Endothelial cell of umbilical vein (primary cell): ENCODE measurements at regions not wholly inside any gene's neighbourhood (a gene's known extent, or its start where the extent isn't known, plus 50 kb on each side); places are given as distances from the start of the nearest gene placed in this dataset.

Source experiments
- BruUV-seq: library from RNA; stranded (reverse); fragments of 400-500 nt; replicated peaks from 2 replicates; lab custom pipeline; 2021; lab: Mats Ljungman, UMichigan
- CTCF ChIA-PET: fragments of 300-600, 350-600 bp; sonication (Branson Sonifier 250); formaldehyde crosslinking; loops from one replicate; lab custom pipeline; 2021; ENCODE audit warnings: antibody characterized with exemption, inconsistent platforms; lab: Charles Lee
- POLR2A ChIA-PET: fragments of 300-600, 350-600 bp; sonication (Branson Sonifier 250); formaldehyde crosslinking; loops from one replicate; lab custom pipeline; 2021; ENCODE audit warnings: antibody characterized with exemption, inconsistent platforms; lab: Charles Lee
- DNase-seq: peaks from one replicate; pipeline ENCODE4 v3.0.0-alpha.2; 2011; ENCODE audit warnings: low read depth, low spot score
- FAIRE-seq: peaks from 2 replicates; lab custom pipeline; 2011; peaks lifted over from hg19 to GRCh38; lab: Jason Lieb, UNC
- H2AFZ ChIP-seq: 2 replicates; pipeline ENCODE4 v1.6.0; 2012; ENCODE audit warnings: low read depth, low read length, control low read depth, inconsistent platforms
- H3K27ac ChIP-seq: 2 replicates; pipeline ENCODE4 v1.5.1; 2011; ENCODE audit warnings: low read depth, mild to moderate bottlenecking, control low read depth, low read length, moderate library complexity; ENCODE audit not compliant: insufficient read depth
- H3K27me3 ChIP-seq, 2 experiments: 2 replicates each; pipeline versions ENCODE4 v1.6.0 to v1.6.1; 2011; ENCODE audit warnings: low read length in 2 of 2, mixed read lengths in 1 of 2; ENCODE audit not compliant: control insufficient read depth in 2 of 2, insufficient read depth in 2 of 2
- H3K36me3 ChIP-seq, 2 experiments: 2 replicates in 1 of 2; 3 replicates in 1 of 2; pipeline ENCODE4 v1.5.1; 2011; ENCODE audit warnings: low read length in 2 of 2, mild to moderate bottlenecking in 1 of 2, moderate library complexity in 1 of 2; ENCODE audit not compliant: control insufficient read depth in 2 of 2, insufficient read depth in 2 of 2; ENCODE audit errors: extremely low read depth in 1 of 2
- H3K4me1 ChIP-seq: 3 replicates; pipeline ENCODE4 v1.5.1; 2011; ENCODE audit warnings: mild to moderate bottlenecking, low read length; ENCODE audit not compliant: control insufficient read depth, insufficient read depth; ENCODE audit errors: extremely low read depth
- H3K4me2 ChIP-seq: 2 replicates; pipeline ENCODE4 v1.6.1; 2011; ENCODE audit warnings: low read length, control low read depth, mixed read lengths; ENCODE audit not compliant: insufficient read depth
- H3K4me3 ChIP-seq, 3 experiments: fragments of 200-600 bp in 1 of 3; sonication (generic), shearing (Covaris generic) in 1 of 3; replicated peaks in 1 of 3; 2 replicates each; pipeline ENCODE4 v1.5.1; 2011 to 2016; ENCODE audit warnings: control low read depth in 3 of 3, low read length in 3 of 3, mild to moderate bottlenecking in 2 of 3, inconsistent platforms in 1 of 3, low read depth in 1 of 3, moderate library complexity in 1 of 3; ENCODE audit not compliant: insufficient read depth in 1 of 3
- H3K79me2 ChIP-seq: 2 replicates; pipeline ENCODE4 v1.6.0; 2012; ENCODE audit warnings: low read length, inconsistent platforms; ENCODE audit not compliant: control insufficient read depth, insufficient read depth
- H3K9ac ChIP-seq: replicated peaks from 2 replicates; pipeline ENCODE3; 2011; ENCODE audit warnings: low read length, control low read depth; ENCODE audit not compliant: insufficient read depth; ENCODE audit errors: extremely low read depth
- H3K9me1 ChIP-seq: replicated peaks from 3 replicates; pipeline ENCODE4 v1.6.0; 2011; ENCODE audit warnings: mild to moderate bottlenecking, low read length; ENCODE audit not compliant: control insufficient read depth, insufficient read depth; ENCODE audit errors: extremely low read depth
- H3K9me3 ChIP-seq: replicated peaks from 2 replicates; pipeline ENCODE4 v1.5.1; 2012; ENCODE audit warnings: low read length, inconsistent platforms; ENCODE audit not compliant: control insufficient read depth, insufficient read depth
- H4K20me1 ChIP-seq: replicated peaks from 2 replicates; pipeline ENCODE3; 2011; ENCODE audit warnings: mild to moderate bottlenecking, low read length; ENCODE audit not compliant: control insufficient read depth, insufficient read depth; ENCODE audit errors: extremely low read depth
- CTCF ChIP-seq, 2 donors: IDR thresholded peaks; 1 replicate in 1 of 2; 2 replicates in 1 of 2; pipeline ENCODE4 v1.5.1; 2011; ENCODE audit warnings: low read length in 2 of 2, mild to moderate bottlenecking in 2 of 2, moderate library complexity in 2 of 2, control low read depth in 1 of 2, inconsistent platforms in 1 of 2, low read depth in 1 of 2; ENCODE audit not compliant: insufficient read depth in 1 of 2; ENCODE audit errors: extremely low read depth in 1 of 2
- EZH2 ChIP-seq: IDR thresholded peaks from 2 replicates; pipeline ENCODE4 v1.6.1; 2012; ENCODE audit warnings: borderline replicate concordance, low read depth, mild to moderate bottlenecking, moderate library complexity, low read length, inconsistent platforms; ENCODE audit not compliant: severe bottlenecking
- FOS ChIP-seq: IDR thresholded peaks from 2 replicates; pipeline ENCODE4 v1.6.1; 2011; ENCODE audit warnings: mild to moderate bottlenecking, low read length, moderate library complexity, borderline replicate concordance; ENCODE audit not compliant: insufficient read depth
- GATA2 ChIP-seq: IDR thresholded peaks from 2 replicates; pipeline ENCODE4 v1.7.0; 2011; ENCODE audit warnings: low read depth, mild to moderate bottlenecking, moderate library complexity, mixed read lengths, low read length; ENCODE audit not compliant: insufficient read length, insufficient read depth
- JUN ChIP-seq: IDR thresholded peaks from 2 replicates; pipeline ENCODE4 v1.6.1; 2011; ENCODE audit warnings: borderline replicate concordance, low read depth; ENCODE audit not compliant: insufficient read length, insufficient read depth
- MAX ChIP-seq: IDR thresholded peaks from 2 replicates; pipeline ENCODE4 v1.6.1; 2011; ENCODE audit not compliant: insufficient read depth, insufficient read length
- MYC ChIP-seq: IDR thresholded peaks from one replicate; pipeline ENCODE4 v1.6.1; 2011; ENCODE audit warnings: mild to moderate bottlenecking, low read depth, low read length
- POLR2A ChIP-seq: IDR thresholded peaks from 2 replicates; pipeline ENCODE4 v1.6.1; 2012; ENCODE audit warnings: low read depth, mild to moderate bottlenecking, control low read depth, low read length
- POLR2AphosphoS5 ChIP-seq: IDR thresholded peaks from 2 replicates; pipeline ENCODE4 v1.6.1; 2012; ENCODE audit warnings: low read depth, mild to moderate bottlenecking, control low read depth, low read length, moderate library complexity; ENCODE audit not compliant: insufficient read depth
- dilution Hi-C: fragments of 300-500 bp; cut with MboI; formaldehyde crosslinking; loops from one replicate; pipeline ENCODE4 v1.15.0; 2019; ENCODE audit warnings: low sequenced_read_pairs; ENCODE audit not compliant: extremely low pct_ligation_motif_present
- intact Hi-C: fragments of 100-400 bp; cut with micrococcal nuclease; formaldehyde crosslinking; loops from one replicate; pipeline ENCODE4 v1.10.0; 2022

DNA sequence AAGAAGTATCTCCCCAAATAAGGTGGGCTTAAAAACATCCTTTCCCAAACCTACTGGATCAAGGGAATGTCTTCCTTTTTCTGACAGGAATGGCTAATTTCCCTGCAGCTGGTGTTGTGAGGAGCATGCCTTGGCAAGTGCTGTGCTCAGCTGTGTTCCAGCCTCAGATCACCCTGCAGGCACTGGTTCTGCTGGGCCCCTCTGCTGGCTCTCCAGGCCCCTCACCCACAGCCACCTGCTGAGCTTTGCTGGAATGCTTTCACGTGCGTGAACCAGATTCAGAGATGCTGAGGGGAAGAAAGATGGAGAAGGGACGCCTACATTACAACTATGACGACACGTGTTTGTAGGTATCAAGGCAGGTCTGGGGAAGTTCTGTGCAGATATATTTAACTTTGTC, 71.3 kb upstream of the FOXC1 start:
- H3K9me1 ChIP-seq, result no peaks in the 10 kb centered on the region
- dilution Hi-C loops, result no loop called here
- POLR2A ChIA-PET, result no interaction called here
- H3K27ac ChIP-seq, result no peak overlapping the region
- no peaks in the 10 kb centered on the region for H4K20me1 ChIP-seq
- no peak overlapping the region for H3K4me3 ChIP-seq
- no peaks in the 10 kb centered on the region for H3K79me2 ChIP-seq
- CTCF ChIA-PET, result interaction anchor here (0.6 kb wide), 1 partner anchor 14 kb away, joined by 3 read pairs; no protein-coding TSS in a partner anchor
- DNase-seq (no peak), FAIRE-seq (no peak)
- H3K4me1 ChIP-seq, result peaks cover 4% of the 10 kb centered on the region
- TF ChIP-seq FOS (no peak), MAX (no peak), MYC (no peak), GATA2 (no peak), POLR2A (no peak), EZH2 (no peak), POLR2AphosphoS5 (no peak), JUN (no peak), CTCF (IDR thresholded peaks at IDR 0.05; ENCODE audit: extremely low read depth in 1 of 2, insufficient read depth in 1 of 2, low read depth in 1 of 2, low read length in 2 of 2) (no peak)
- no peak overlapping the region for H3K9ac ChIP-seq
- no peak overlapping the region for H3K4me2 ChIP-seq
- H3K9me3 ChIP-seq, result no peaks in the 10 kb centered on the region
- no peak overlapping the region for H2AFZ ChIP-seq
- intact Hi-C loops, result no loop called here
- no TSS peak for BruUV-seq
- peaks cover 0 to 1% of the 10 kb centered on the region in 2 experiments for H3K27me3 ChIP-seq
- no peaks in the 10 kb centered on the region for H3K36me3 ChIP-seq
